NOMO-1 treated with dmso at 0.1 percent for 144 hours (cell line): ENCODE measurements at regions not wholly inside any gene's neighbourhood (a gene's known extent, or its start where the extent isn't known, plus 50 kb on each side); places are given as distances from the start of the nearest gene placed in this dataset.

ENCODE experiments used
- DNase-seq: peaks from one replicate; lab custom pipeline; 2025; ENCODE audit not compliant: unreplicated experiment; lab: John Stamatoyannopoulos, UW

DNA sequence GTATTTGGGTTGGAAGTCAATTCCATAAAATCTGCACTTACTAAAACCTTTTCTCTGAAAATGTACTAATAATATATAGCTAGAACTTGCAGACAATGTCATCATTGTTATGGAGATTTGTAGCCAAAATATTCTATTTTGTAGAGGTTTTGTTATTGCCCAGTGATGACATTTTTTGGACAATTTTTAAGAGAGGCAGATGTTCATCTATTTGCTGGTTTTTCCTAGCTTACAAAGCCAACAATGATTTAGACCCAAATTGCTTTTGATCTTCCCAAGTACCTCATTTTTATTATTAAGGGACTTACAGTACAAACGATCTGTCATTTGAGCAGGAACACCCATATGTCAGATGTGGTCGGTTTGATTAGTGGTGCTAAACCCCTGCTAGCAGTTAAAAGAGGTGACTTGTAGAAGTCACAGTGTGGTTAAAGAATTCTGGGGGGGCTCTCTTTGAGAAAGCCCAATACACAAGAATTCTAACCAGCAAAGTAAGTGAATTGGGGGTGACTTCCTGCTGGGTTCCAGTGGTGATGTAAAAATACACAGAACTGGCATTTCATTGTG is 136.2 kb downstream of the KIT start:
- no peak for DNase-seq
